SKM-1 treated with dmso at 0.1 percent for 144 hours (cell line): ENCODE measurements at regions not wholly inside any gene's neighbourhood (a gene's known extent, or its start where the extent isn't known, plus 50 kb on each side); places are given as distances from the start of the nearest gene placed in this dataset.

Experiments used
- DNase-seq: peaks from one replicate; lab custom pipeline; 2025; ENCODE audit not compliant: unreplicated experiment; lab: John Stamatoyannopoulos, UW

DNA sequence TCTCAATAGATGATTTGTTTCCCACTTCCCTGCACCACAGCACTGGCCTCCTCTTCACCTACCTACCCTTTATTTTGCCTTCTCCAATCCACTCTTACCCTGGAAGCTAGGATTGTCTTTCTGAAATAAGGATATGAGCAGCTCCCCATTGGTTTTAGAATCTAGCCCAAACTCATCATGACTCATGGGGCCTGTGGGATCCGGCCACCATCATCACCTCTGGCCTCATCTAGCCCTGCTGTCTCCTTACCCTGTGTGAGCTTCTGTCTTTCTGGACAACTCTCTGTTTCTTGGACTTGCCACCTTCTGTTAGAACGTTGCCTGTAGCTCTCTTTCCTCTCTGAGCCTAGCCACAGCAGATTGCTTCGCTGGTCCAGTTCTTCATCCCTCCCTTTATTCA is 277.1 kb downstream of the PAX1 start:
- no peak for DNase-seq

DNA sequence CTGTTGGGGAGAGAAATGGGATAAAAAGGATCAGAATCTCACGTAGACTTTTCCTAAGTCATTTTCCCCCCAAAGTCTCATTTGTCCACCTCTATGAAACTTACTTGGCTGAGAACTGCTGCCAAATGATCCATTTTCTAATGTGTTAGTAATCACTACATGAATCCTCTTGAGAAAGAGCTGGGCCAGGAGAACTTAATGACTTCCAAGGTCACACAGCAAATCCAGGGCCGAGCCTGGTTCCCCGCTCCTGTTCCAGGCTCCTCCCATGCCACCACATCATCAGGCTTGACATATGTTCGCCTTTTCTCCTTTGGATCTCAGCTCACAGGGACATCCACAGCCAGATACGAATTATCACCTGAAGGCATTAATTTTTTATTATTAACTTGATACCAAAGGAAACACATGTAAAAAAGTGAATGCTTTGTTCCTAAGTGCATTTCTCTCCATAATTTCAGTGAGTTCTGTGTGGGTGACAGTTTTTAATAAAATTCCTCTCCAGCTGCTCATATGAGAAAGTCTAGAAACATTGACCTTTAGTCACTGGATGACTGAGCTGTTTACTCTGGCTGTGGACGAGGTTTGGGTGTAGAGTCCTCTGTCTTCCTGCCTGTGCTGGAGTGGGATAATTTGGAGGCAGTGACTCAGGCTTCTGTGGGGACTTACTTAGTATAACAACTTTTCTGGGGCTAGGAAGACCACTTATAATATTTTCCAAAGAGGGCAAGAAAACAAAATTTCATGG is 276.3 kb downstream of the PAX1 start:
- no peak for DNase-seq

GRCh38 chr20:21981179-21981578 is 275.7 kb downstream of the PAX1 start:
- DNase-seq = no peak

- DNase-seq = no peak
These were observed 266.0 kb downstream of the PAX1 start for GRCh38 chr20:21971436-21971835.

DNA sequence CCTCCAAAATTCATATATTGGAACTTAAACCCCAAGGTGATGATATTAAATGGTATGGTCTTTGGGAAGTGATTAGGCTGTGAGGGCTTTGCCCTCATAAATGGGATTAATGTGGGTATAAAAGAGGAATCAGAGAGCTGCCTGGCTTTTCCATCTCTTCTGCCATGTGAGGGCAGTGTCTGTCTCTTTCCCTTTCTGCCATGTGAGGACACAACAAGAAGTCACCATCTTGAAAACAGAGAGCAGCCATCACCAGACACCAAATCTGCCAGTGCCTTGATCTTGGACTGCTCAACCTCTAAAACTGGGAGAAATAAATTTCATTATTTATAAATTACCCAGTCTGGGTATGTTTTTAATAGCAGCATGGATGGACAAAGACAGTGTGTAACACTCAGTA is 263.0 kb downstream of the PAX1 start:
- no peak for DNase-seq

GRCh38 chr20:21967481-21967880 is 262.0 kb downstream of the PAX1 start:
- no peak for DNase-seq

GRCh38 chr20:21956591-21956990 is 251.1 kb downstream of the PAX1 start:
- DNase-seq = no peak

DNA sequence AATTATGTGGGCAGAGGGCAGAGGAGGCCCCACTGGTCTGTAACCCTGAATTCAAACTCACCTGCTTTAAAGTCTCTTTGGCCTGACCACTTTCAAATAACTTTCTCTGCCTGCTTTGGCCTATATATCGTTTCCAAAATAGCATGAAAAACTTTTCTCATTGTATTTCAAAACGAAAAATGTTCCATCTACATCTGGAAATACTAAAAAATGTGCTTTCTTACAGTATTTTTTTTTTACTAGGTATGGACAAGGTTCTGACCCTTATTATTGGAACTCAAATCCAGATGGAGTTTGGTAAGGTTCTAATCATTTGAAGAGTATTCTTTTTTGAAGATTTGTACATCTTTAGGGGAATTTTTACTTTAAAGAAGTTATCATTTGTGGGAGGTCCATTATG is 241.9 kb downstream of the PAX1 start:
- DNase-seq = no peak

DNA sequence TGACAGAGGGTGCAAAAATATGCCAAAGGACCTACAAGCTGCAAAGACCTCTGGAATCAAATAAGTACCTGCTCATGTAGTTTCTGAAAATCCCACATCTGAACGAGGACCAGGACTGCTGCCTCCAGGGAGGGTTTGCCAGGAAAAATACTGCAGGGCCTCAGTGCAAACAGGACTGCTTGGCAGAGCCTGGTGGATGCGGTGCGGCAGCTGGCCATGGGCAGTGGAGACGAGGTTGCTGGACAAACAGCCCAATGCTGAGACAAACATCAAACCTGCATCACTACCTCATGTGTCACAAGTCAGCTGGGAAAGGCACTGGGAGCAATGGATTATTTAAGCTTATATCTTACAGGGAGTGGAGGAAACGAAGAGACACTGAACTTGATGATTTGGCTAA is 238.8 kb downstream of the PAX1 start:
- DNase-seq = no peak

DNA sequence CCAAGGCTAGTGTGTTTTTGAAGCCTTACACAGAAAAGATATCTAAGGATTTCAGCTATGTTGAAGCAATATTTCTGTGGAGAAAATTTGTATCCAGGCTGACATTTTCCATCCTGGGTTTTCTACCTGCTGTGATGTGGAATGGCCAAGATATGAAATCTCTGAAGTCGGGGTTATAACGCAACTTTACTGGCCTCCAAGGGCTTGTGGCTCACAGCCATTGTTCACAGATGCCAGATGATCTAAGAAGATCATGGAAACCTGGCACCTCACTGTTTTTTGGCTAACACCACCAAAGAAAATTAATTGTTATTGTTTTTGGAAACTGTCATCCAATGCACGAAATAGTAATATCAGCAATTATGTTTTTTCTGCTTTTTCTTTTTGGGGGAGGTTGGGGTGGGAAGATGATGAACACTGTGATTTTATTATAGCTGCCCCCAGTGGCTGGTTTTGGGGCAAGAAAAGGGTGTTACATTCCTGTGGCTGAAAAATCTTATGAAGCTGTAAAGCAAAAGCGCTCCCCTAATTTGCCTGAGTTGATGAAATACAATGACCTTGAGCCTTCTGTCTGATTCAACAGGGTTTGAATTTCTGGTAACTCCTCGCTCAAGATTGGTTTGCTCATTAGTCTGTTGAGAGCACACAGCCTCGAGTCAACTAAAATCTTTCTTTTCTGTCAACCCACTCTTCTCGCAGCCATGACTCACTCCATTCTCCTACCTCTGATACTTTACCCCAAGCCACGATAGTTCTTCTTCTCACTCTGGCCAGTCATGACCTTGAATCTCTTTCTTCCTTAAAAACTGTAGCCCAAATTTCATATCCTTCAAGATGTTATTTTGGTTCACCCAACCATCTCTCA is 236.7 kb downstream of the PAX1 start:
- no peak for DNase-seq

DNA sequence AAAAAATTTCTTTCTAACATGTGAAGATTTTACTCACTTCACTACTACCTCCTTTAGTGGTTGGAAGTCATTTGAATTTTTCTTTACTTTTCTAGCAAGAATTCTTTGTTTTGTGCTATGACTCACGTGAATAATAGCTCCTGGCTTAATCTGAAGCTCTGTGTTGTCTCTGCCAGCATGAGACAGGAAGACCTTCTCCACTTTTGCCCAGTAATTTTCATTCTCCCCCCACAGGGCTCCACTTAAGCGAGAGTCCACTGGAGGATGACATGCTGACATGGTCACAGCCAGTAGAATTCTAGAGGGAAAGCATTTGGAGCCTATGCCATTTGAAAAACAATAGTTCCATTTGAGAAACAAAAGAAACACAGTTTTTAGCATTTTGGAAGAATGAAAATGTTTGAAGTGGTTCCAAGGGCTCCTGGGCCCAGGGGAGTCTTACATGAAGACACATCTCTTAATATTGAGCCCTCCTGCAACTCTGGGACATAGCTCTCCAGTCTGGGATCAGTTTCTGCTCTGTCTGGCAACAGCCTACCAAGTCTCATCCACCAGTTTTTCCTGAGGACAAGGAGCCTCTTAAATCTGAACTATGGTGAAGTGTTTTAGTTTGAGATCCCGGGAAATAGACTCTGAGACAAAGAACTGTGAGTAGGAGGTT is 231.4 kb downstream of the PAX1 start:
- DNase-seq = no peak

GRCh38 chr20:21936261-21936660 is 230.8 kb downstream of the PAX1 start:
- DNase-seq = no peak

- DNase-seq = no peak
These were observed 228.1 kb downstream of the PAX1 start for GRCh38 chr20:21933526-21933925.

- no peak for DNase-seq
These were observed 215.8 kb downstream of the PAX1 start for GRCh38 chr20:21921251-21921650.

DNA sequence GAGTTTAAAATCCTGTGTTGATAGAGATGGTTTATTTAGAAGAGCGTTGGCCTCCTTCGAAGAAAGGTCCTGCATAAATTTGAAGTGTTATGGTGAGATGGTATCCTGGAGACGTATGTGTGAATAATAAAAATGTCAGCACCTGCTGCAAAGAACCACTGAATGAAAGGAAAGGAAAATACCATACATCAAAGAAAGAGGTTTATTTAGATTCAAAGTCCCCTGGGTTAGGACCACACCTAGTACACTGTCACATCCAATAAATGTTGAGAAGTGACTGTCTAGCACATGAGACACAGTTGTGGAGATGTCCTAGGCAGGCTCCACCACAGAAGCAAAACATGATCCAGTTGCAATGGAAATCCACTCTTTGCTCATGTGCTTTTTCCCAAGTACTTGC is 214.7 kb downstream of the PAX1 start:
- DNase-seq = no peak

- DNase-seq = no peak
These were observed 212.9 kb downstream of the PAX1 start for GRCh38 chr20:21918398-21918797.

DNA sequence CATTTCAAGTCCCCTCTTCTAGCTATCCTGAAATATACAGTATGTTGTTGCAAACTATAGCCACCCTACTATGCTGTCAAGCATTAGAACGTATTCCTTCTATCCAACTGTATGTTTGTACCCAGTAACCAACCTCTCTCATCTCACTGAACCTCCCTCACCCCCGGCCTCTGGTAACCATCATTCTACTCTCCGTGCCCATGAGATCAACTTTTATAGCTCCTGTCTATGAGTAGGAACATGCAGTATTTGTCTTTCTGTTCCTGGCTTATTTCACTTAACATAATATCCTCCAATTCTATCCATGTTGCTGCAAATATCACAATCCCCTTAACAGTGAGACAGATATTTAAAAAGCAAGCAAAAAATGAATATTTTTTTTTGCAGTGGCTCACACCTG is 196.9 kb downstream of the PAX1 start:
- no peak for DNase-seq

GRCh38 chr20:21901470-21902275 is 196.2 kb downstream of the PAX1 start:
- DNase-seq = no peak

DNA sequence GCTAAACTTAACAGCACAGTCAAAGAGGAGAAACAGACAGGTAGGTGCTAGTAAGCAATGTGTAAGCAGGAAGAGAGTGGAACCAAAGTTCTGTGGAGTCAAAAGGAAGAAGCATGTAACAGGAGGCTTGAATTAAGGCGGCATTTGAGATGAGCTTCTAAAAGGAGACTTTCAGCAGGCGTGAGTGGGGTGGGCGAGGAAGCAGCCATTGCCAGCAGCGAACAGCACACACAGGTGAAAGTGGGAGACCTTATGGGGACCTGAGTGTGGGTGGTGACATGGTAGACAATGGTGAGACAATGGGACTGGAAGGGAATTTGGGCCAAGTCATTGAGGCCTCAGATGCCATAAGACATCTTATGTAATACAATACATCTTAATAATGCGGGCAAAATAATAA is 195.0 kb downstream of the PAX1 start:
- no peak for DNase-seq

GRCh38 chr20:21874921-21875320 is 169.5 kb downstream of the PAX1 start:
- DNase-seq = no peak

- no peak for DNase-seq
These were observed 168.7 kb downstream of the PAX1 start for GRCh38 chr20:21874127-21874526.
